OCI-LY3 (cell line): ENCODE measurements at regions not wholly inside any gene's neighbourhood (a gene's known extent, or its start where the extent isn't known, plus 50 kb on each side); places are given as distances from the start of the nearest gene placed in this dataset.

Source experiments
- H2AFZ ChIP-seq: fragments of 200-600, 300-600 bp; shearing (Covaris generic); 2 replicates; pipeline ENCODE4 v1.6.0; 2014; ENCODE audit warnings: antibody characterized with exemption, low read depth, low read length
- H3K27ac ChIP-seq: fragments of 200-600, 300-600 bp; sonication (generic); 2 replicates; pipeline ENCODE4 v1.5.1; 2014; ENCODE audit warnings: mild to moderate bottlenecking, low read length, moderate library complexity, mixed read lengths
- H3K27me3 ChIP-seq: fragments of 200-600, 300-600 bp; sonication (generic); 2 replicates; pipeline ENCODE4 v1.6.1; 2014; ENCODE audit warnings: low read depth, low read length, mixed read lengths
- H3K36me3 ChIP-seq: fragments of 200-600, 300-600 bp; sonication (generic); replicated peaks from 2 replicates; pipeline ENCODE3; 2014; ENCODE audit warnings: low read depth, low read length, mixed read lengths
- H3K4me1 ChIP-seq: fragments of 300-600, 200-600 bp; sonication (generic); 2 replicates; pipeline ENCODE4 v1.6.1; 2014; ENCODE audit warnings: low read length, mixed read lengths
- H3K4me2 ChIP-seq: fragments of 200-600, 300-600 bp; sonication (generic); 2 replicates; pipeline ENCODE4 v1.6.1; 2014; ENCODE audit warnings: low read length, mixed read lengths
- H3K4me3 ChIP-seq: fragments of 300-600, 200-600 bp; sonication (generic); 2 replicates; pipeline ENCODE4 v1.5.1; 2014; ENCODE audit warnings: antibody characterized with exemption, mild to moderate bottlenecking, low read length, moderate library complexity
- H3K79me2 ChIP-seq: fragments of 300-600, 200-600 bp; shearing (Covaris generic); 2 replicates; pipeline ENCODE4 v1.6.1; 2014; ENCODE audit warnings: mild to moderate bottlenecking, low read length, mixed read lengths
- H3K9ac ChIP-seq: fragments of 300-600, 200-600 bp; shearing (Covaris generic); 2 replicates; pipeline ENCODE4 v1.6.0; 2014; ENCODE audit warnings: mild to moderate bottlenecking, low read length, moderate library complexity
- H3K9me3 ChIP-seq: fragments of 200-600, 300-600 bp; shearing (Covaris generic); 2 replicates; pipeline ENCODE4 v1.6.1; 2014; ENCODE audit warnings: low read length, mixed read lengths; ENCODE audit not compliant: insufficient read depth
- H4K20me1 ChIP-seq: fragments of 200-600, 300-600 bp; sonication (generic); 2 replicates; pipeline ENCODE4 v1.6.1; 2016; ENCODE audit warnings: low read length, mixed read lengths; ENCODE audit not compliant: insufficient read depth
- EZH2phosphoT487 ChIP-seq: fragments of 200-600 bp; shearing (Covaris generic); IDR thresholded peaks from 2 replicates; pipeline ENCODE4 v1.6.1; 2018; ENCODE audit warnings: antibody characterized with exemption, mixed run types, low read depth
- TF ChIP-seq, protein P1 (sequence below): fragments of 200-600, 300-600 bp; sonication (generic); IDR thresholded peaks from 2 replicates; pipeline ENCODE4 v1.5.1; 2014; ENCODE audit warnings: antibody characterized with exemption, low read length, low read depth

DNA sequence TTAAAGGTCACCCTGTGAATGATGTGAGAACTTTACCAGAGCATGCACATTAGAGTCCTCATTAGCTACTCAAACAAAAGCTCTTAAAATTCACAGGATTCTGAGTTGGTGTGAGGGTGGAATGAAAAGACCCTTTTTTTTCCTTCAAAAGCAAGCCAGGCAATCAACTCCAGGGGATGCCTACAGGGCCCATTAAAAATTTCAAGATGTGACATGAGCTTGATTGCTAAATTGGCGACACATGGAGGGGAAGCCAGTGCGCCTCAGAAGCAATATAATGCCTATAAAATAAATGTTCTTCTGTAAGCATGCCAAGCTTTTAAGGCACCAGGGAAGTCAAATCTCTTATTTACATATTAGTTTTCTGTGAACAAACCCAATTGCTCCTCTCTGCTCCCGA, 328.8 kb upstream of the SUCLG2 start:
- Histone ChIP-seq H3K27me3 (peaks cover 6% of the 10 kb centered on the region; the same call in 1 of the 2 replicates), H2AFZ (no peak overlapping the region), H4K20me1 (no peaks in the 10 kb centered on the region), H3K36me3 (no peaks in the 10 kb centered on the region), H3K9me3 (no peaks in the 10 kb centered on the region), H3K79me2 (no peaks in the 10 kb centered on the region), H3K9ac (no peak overlapping the region), H3K27ac (no peak overlapping the region), H3K4me2 (no peak overlapping the region), H3K4me1 (no peaks in the 10 kb centered on the region), H3K4me3 (no peak overlapping the region)
- TF ChIP-seq EZH2phosphoT487: no peak
- TF ChIP-seq, protein P1, sequence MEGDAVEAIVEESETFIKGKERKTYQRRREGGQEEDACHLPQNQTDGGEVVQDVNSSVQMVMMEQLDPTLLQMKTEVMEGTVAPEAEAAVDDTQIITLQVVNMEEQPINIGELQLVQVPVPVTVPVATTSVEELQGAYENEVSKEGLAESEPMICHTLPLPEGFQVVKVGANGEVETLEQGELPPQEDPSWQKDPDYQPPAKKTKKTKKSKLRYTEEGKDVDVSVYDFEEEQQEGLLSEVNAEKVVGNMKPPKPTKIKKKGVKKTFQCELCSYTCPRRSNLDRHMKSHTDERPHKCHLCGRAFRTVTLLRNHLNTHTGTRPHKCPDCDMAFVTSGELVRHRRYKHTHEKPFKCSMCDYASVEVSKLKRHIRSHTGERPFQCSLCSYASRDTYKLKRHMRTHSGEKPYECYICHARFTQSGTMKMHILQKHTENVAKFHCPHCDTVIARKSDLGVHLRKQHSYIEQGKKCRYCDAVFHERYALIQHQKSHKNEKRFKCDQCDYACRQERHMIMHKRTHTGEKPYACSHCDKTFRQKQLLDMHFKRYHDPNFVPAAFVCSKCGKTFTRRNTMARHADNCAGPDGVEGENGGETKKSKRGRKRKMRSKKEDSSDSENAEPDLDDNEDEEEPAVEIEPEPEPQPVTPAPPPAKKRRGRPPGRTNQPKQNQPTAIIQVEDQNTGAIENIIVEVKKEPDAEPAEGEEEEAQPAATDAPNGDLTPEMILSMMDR: no peak

DNA sequence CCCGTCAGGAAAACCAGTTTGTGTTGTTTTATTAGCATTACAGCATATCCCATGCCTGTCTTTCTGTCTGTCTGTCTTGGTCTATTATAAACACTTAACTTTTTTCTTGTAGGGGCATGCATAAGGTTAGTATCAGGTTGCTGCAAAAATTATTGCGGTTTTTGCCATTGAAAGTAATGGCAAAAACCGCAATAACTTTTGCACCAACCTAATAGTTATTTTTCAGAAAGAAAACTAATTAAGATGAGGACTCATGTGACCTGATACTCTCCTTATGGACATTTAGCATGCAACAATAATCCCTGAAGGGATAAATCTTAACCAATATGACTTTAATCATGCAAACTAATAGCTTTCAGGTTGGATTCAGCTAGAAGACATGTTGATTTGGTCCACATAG, 326.7 kb upstream of the SUCLG2 start:
- Histone ChIP-seq H3K27me3 (peaks cover 6% of the 10 kb centered on the region; the same call in 1 of the 2 replicates), H3K4me2 (no peak overlapping the region), H3K4me3 (no peak overlapping the region), H3K36me3 (no peaks in the 10 kb centered on the region), H3K79me2 (no peaks in the 10 kb centered on the region), H3K9ac (no peak overlapping the region), H3K4me1 (no peaks in the 10 kb centered on the region), H3K9me3 (no peaks in the 10 kb centered on the region), H4K20me1 (no peaks in the 10 kb centered on the region), H3K27ac (no peak overlapping the region), H2AFZ (no peak overlapping the region)
- TF ChIP-seq, protein P1: no peak
- TF ChIP-seq EZH2phosphoT487: no peak

GRCh38 chr3:67979342-67979741, 324.9 kb upstream of the SUCLG2 start:
- no peak overlapping the region for H3K4me3 ChIP-seq
- TF ChIP-seq, protein P1: no peak
- no peak for TF ChIP-seq EZH2phosphoT487
- H3K9ac ChIP-seq: no peak overlapping the region
- no peaks in the 10 kb centered on the region for H4K20me1 ChIP-seq
- H2AFZ ChIP-seq: no peak overlapping the region
- H3K4me1 ChIP-seq: no peaks in the 10 kb centered on the region
- no peaks in the 10 kb centered on the region for H3K9me3 ChIP-seq
- no peaks in the 10 kb centered on the region for H3K36me3 ChIP-seq
- H3K27me3 ChIP-seq: 0 out of 2 replicates have a peak, but pooled peaks cover 4% of the 10 kb centered on the region
- H3K27ac ChIP-seq: no peak overlapping the region
- no peaks in the 10 kb centered on the region for H3K79me2 ChIP-seq
- H3K4me2 ChIP-seq: no peak overlapping the region

DNA sequence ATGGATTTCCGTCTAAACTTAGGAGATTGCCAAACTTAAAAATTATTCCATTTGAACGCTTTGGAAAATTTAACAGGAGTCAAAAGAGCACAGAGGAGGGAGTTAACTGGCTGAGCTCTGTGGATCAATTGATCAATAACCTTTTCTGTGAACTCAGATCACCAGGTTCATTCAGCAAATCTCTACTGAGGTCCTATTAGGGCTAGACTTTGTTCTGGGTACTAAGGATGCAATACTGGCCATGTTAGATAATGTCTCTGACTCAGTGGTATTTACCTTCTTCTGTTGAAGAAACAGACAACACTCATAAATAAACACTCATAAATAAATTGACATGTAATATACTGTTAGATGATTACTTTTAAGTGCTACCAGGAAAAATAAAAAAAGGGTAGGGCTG, 323.4 kb upstream of the SUCLG2 start:
- Histone ChIP-seq H4K20me1 (no peaks in the 10 kb centered on the region), H3K4me1 (no peaks in the 10 kb centered on the region), H2AFZ (no peak overlapping the region), H3K9ac (no peak overlapping the region), H3K4me3 (no peak overlapping the region), H3K27ac (no peak overlapping the region), H3K79me2 (no peaks in the 10 kb centered on the region), H3K4me2 (no peak overlapping the region), H3K36me3 (no peaks in the 10 kb centered on the region), H3K27me3 (0 out of 2 replicates have a peak, but pooled peaks cover 4% of the 10 kb centered on the region), H3K9me3 (no peaks in the 10 kb centered on the region)
- TF ChIP-seq EZH2phosphoT487: no peak
- TF ChIP-seq, protein P1: no peak
